Activated CD8-positive, alpha-beta T cell treated with anti-CD3 and anti-CD28 coated beads, Interleukin-2, amount 10 ng/mL, durations not matched to agents 7 days and 5 days (primary cell): ENCODE measurements at regions not wholly inside any gene's neighbourhood (a gene's known extent, or its start where the extent isn't known, plus 50 kb on each side); places are given as distances from the start of the nearest gene placed in this dataset.

ENCODE experiments used
- ATAC-seq: fragments of 150-1000 bp; cut with Tn5 transposase; one replicate; pipeline ENCODE4 v1.10.0; 2021; ENCODE audit warnings: moderate library complexity
- CTCF ChIA-PET: fragments of 350-600 bp; sonication (Branson Sonifier 250); formaldehyde crosslinking; loops from one replicate; lab custom pipeline; 2021; ENCODE audit warnings: antibody characterized with exemption; lab: Charles Lee
- POLR2A ChIA-PET: fragments of 350-600 bp; sonication (Branson Sonifier 250); formaldehyde crosslinking; loops from one replicate; lab custom pipeline; 2021; ENCODE audit warnings: antibody characterized with exemption; lab: Charles Lee
- DNase-seq: peaks from one replicate; pipeline ENCODE4 v3.0.0-alpha.2; 2020
- H3K27ac Mint-ChIP-seq: one replicate; pipeline ENCODE4 v1.8.0; 2021; ENCODE audit warnings: mild to moderate bottlenecking, mixed read lengths
- H3K27me3 Mint-ChIP-seq: one replicate; pipeline ENCODE4 v1.8.0; 2021; ENCODE audit warnings: low read depth, mixed read lengths
- H3K36me3 Mint-ChIP-seq: one replicate; pipeline ENCODE4 v1.8.0; 2021; ENCODE audit warnings: low read depth, mixed read lengths
- H3K4me1 Mint-ChIP-seq: one replicate; pipeline ENCODE4 v1.8.0; 2021; ENCODE audit warnings: low read depth, mixed read lengths
- H3K4me3 Mint-ChIP-seq: one replicate; pipeline ENCODE4 v1.8.0; 2021; ENCODE audit warnings: mild to moderate bottlenecking, mixed read lengths
- H3K9me3 Mint-ChIP-seq: one replicate; pipeline ENCODE4 v1.8.0; 2022; ENCODE audit warnings: mixed read lengths; ENCODE audit not compliant: insufficient read depth

DNA sequence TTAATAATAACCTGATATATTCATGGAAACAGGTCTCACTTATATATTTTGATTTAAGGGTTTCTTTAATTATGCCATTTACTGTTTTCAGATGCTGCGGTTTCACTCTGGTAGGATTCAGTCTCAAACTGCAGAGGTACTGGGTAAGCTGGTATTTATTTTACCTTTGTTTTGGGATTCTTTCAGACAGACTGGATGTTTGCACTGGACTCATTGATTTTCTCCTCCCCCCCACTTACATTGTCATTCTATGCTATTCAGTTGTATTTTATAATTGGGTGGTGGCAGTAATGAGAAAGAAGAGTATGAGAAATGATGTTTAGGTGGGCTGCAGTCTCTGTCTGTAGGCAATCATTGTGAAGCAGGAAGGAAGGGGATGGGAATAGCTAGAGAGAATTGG is 155.6 kb downstream of the AQP4 start:
- DNase-seq (no peak), ATAC-seq (no peak)
- POLR2A ChIA-PET: no interaction called here
- Mint-ChIP-seq H3K4me3 (no peak overlapping the region), H3K9me3 (no peaks in the 10 kb centered on the region), H3K27me3 (peaks cover 30% of the 10 kb centered on the region), H3K27ac (peak overlapping the region; percentile 2), H3K36me3 (no peaks in the 10 kb centered on the region), H3K4me1 (peaks cover 20% of the 10 kb centered on the region)
- CTCF ChIA-PET: interaction anchor here (1.4 kb wide), 2 partner anchors 61 to 89 kb away, joined by 4 read pairs; no protein-coding TSS in a partner anchor

DNA sequence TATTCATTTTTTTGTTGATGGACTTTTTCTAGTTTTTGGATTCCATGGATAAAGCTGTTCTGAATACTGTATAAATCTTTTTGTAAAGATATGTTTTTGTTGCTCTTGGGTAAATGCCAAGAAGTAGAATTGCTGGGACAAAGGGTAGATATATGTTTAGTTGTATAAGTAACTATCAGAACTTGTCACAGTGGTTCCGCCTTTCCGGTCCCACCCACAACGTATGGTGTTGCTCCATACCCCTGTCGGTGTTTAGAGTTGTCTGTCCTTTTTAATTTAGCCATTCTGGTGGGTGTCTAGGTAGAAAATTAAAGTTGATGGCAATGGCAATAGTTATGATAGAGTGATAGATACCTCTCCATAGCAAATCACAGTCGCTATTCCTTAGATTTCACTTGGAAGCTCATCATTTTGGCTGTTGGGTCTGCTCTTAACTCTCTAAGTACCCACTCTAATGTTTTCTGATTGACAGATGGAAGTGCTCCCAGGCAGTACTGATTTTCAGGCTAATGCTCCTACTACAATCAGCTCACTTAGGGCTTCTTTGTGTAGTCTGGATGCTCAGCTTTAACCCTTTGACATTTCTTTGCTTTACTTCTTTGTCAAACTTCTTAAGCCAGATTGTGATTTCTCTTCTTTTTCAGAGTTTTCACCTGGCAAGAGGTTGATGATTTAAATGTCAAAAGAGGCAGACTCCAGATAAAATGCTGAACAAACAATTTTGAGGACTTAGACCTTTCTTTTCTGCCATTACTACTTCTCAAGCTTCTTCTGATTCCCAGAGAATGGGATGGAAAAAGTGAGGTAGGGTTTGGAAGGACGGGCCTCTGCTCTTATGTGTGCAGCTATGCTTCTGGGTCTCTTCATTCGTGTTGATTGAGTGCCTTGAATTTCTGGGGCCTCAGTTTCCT is 156.4 kb downstream of the AQP4 start:
- no peak for ATAC-seq
- CTCF ChIA-PET: interaction anchor here (1.4 kb wide), 2 partner anchors 60 to 88 kb away, joined by 4 read pairs; no protein-coding TSS in a partner anchor
- no peaks in the 10 kb centered on the region for H3K36me3 Mint-ChIP-seq

DNA sequence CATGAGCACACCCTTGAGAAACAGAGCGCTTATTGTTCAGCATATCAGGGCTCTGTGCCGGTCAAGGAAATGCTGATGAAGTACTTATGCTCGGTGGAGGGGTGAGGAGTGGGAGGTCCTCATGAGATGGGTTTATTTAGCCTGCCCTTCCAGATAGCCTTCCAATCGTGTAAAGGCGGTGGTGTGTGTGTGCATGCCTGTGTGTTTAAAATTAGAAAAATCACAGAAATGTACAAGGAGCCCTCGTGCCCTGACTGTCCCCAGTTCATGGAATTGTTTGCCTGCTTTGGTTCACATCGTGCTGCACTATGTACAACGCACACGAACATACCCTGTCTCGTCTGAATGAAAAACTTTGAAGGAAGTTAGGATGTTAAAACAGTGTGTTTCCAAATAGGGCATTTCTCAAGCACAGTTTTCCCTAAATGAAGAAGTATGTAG is 158.6 kb downstream of the AQP4 start:
- no peak overlapping the region for H3K4me3 Mint-ChIP-seq
- no peaks in the 10 kb centered on the region for H3K9me3 Mint-ChIP-seq
- peaks cover 18% of the 10 kb centered on the region for H3K4me1 Mint-ChIP-seq
- no peak overlapping the region for H3K27ac Mint-ChIP-seq
- no peaks in the 10 kb centered on the region for H3K36me3 Mint-ChIP-seq
- DNase-seq: no peak
- ChIA-PET POLR2A (interaction anchor here (0.6 kb wide), 1 partner anchor 158 kb away, joined by 4 read pairs; no protein-coding TSS in a partner anchor), CTCF (no interaction called here)
- H3K27me3 Mint-ChIP-seq: peaks cover 22% of the 10 kb centered on the region
- ATAC-seq: no peak

More for the DNA sequence above, 156.4 kb downstream of the AQP4 start:
- no peak for DNase-seq
- Mint-ChIP-seq H3K9me3 (no peaks in the 10 kb centered on the region), H3K4me1 (peaks cover 16% of the 10 kb centered on the region), H3K4me3 (no peak overlapping the region), H3K27me3 (peaks cover 25% of the 10 kb centered on the region), H3K27ac (no peak overlapping the region)
- POLR2A ChIA-PET: no interaction called here

- DNase-seq: no peak
- POLR2A ChIA-PET: no interaction called here
- Mint-ChIP-seq H3K27me3 (peaks cover 22% of the 10 kb centered on the region), H3K27ac (no peak overlapping the region), H3K4me1 (peaks cover 15% of the 10 kb centered on the region), H3K36me3 (no peaks in the 10 kb centered on the region), H3K9me3 (no peaks in the 10 kb centered on the region), H3K4me3 (no peak overlapping the region)
- no peak for ATAC-seq
- CTCF ChIA-PET: no interaction called here
These were observed 157.4 kb upstream of the KCTD1 start for GRCh38 chr18:26705757-26706156.

DNA sequence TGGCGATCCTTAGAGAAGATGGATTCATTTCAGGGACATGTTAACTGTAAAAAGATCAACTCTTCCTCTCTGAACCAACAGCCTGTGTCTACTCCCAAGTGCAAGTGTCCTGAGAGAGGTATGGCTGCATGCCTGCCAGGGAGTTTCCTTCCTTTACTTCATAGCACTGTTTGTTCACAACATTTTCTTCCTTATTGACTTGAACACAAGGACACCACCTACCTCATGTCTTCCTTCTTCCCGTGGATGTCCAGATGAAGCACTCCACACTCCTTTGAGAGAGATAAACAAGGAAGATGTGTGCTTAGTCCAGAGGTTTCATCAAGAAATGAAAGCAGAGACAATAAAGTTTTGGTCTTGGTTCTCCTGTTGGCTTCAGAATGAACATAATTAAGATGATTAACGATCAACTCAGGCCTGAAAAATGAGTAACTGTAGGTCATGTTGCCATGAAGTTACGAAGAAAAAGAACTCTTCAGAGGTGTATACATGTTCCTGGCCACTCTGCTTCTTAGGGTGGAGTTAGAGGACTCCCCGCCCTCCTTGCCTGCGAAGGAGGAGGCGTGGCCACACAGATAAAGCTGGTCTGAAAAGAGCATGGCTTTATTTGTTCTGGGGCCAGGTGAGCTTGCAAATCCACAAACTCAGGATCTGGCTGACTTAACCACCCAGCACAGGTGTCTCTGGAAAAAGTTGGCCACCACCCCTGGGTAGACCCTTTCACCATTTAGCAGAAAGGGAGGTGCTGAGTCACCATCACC is 155.0 kb upstream of the KCTD1 start:
- ATAC-seq: no peak

GRCh38 chr18:26702086-26702485 is 153.7 kb upstream of the KCTD1 start:
- ChIA-PET POLR2A (no interaction called here), CTCF (no interaction called here)
- DNase-seq (no peak), ATAC-seq (no peak)
- H3K4me3 Mint-ChIP-seq: no peak overlapping the region
- no peaks in the 10 kb centered on the region for H3K9me3 Mint-ChIP-seq
- H3K27me3 Mint-ChIP-seq: peaks cover 13% of the 10 kb centered on the region
- H3K36me3 Mint-ChIP-seq: no peaks in the 10 kb centered on the region
- no peak overlapping the region for H3K27ac Mint-ChIP-seq
- H3K4me1 Mint-ChIP-seq: peaks cover 2% of the 10 kb centered on the region

More for the DNA sequence above, 155.0 kb upstream of the KCTD1 start:
- H3K27me3 Mint-ChIP-seq: peaks cover 19% of the 10 kb centered on the region
- no peaks in the 10 kb centered on the region for H3K9me3 Mint-ChIP-seq
- no peaks in the 10 kb centered on the region for H3K36me3 Mint-ChIP-seq
- H3K4me1 Mint-ChIP-seq: peaks cover 2% of the 10 kb centered on the region
- ChIA-PET POLR2A (no interaction called here), CTCF (no interaction called here)
- no peak for DNase-seq
- no peak overlapping the region for H3K27ac Mint-ChIP-seq
- H3K4me3 Mint-ChIP-seq: no peak overlapping the region

GRCh38 chr18:26700728-26701127 is 152.4 kb upstream of the KCTD1 start:
- Mint-ChIP-seq H3K4me1 (peaks cover 5% of the 10 kb centered on the region), H3K36me3 (no peaks in the 10 kb centered on the region), H3K27me3 (peaks cover 6% of the 10 kb centered on the region), H3K9me3 (no peaks in the 10 kb centered on the region), H3K27ac (no peak overlapping the region), H3K4me3 (no peak overlapping the region)
- ChIA-PET POLR2A (no interaction called here), CTCF (interaction anchor here (0.8 to 0.9 kb wide), 2 partner anchors 11 to 71 kb away, joined by 3 read pairs; no protein-coding TSS in a partner anchor)
- ATAC-seq: no peak
- no peak for DNase-seq

DNA sequence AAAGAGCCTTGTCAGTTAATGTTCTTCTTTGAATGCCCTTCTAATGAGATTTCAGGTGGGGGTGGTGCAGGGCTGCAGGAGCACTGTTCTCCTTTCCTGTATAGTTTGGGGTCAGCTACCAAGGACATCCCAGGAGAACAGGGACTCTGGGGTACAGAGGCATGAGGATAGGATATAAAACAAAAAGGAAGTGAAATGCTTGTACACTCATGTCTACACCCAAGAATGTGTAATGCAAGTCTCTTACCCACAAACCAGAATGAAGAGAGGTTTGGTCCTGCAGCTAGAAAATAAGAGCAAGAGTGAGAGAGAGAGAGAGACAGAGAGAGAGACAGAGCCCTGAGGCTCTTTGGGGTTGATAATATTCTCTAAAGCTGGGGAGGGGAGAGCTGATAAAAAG is 151.8 kb upstream of the KCTD1 start:
- Mint-ChIP-seq H3K9me3 (no peaks in the 10 kb centered on the region), H3K4me1 (peaks cover 5% of the 10 kb centered on the region), H3K4me3 (no peak overlapping the region), H3K36me3 (no peaks in the 10 kb centered on the region), H3K27me3 (peaks cover 6% of the 10 kb centered on the region), H3K27ac (no peak overlapping the region)
- no peak for ATAC-seq
- CTCF ChIA-PET: interaction anchor here (0.8 to 0.9 kb wide), 2 partner anchors 12 to 72 kb away, joined by 3 read pairs; no protein-coding TSS in a partner anchor
- POLR2A ChIA-PET: no interaction called here
- DNase-seq: no peak

DNA sequence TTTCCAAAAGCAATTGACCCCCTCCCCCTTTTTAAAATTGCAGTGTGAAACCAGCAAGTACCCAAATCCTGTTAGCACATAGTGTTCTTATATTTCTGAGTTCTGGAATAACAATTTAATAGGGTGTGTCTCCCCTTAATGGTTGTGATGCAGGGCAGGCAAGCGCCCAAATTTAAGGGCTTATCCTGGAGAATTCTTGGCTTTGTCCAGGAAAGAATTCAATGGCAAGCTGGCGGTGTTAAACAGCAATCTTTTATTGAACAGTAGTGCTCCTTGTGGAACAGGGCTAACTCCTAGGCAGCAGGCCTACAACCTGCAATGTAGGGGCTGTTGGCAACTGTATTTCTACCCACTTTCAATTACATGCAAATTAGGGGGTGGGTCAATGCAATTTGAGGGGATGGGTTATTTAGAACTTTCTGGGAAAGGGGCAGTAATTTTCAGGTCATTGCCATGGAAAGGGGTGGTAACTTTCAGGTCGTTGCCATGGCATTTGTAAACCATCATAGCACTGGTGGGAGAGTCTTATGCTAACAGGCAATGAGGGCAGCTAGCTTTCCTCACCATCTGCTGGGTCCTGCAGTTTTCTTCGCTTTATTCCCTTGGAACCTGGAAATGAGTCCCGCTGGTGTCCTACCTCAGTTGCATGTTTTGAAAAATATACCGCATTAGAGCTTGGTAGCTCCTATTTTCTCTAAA is 149.0 kb upstream of the KCTD1 start:
- Mint-ChIP-seq H3K36me3 (no peaks in the 10 kb centered on the region), H3K4me1 (peaks cover 2% of the 10 kb centered on the region), H3K27me3 (no peaks in the 10 kb centered on the region), H3K4me3 (no peak overlapping the region), H3K27ac (no peak overlapping the region), H3K9me3 (no peaks in the 10 kb centered on the region)
- ChIA-PET POLR2A (no interaction called here), CTCF (no interaction called here)
- DNase-seq: no peak
- no peak for ATAC-seq

- Mint-ChIP-seq H3K4me3 (no peak overlapping the region), H3K36me3 (no peaks in the 10 kb centered on the region), H3K9me3 (no peaks in the 10 kb centered on the region), H3K27ac (no peak overlapping the region), H3K27me3 (no peaks in the 10 kb centered on the region), H3K4me1 (peaks cover 2% of the 10 kb centered on the region)
- no peak for DNase-seq
- CTCF ChIA-PET: no interaction called here
- ATAC-seq: no peak
- POLR2A ChIA-PET: no interaction called here
These were observed 148.4 kb upstream of the KCTD1 start for GRCh38 chr18:26696786-26697185.

DNA sequence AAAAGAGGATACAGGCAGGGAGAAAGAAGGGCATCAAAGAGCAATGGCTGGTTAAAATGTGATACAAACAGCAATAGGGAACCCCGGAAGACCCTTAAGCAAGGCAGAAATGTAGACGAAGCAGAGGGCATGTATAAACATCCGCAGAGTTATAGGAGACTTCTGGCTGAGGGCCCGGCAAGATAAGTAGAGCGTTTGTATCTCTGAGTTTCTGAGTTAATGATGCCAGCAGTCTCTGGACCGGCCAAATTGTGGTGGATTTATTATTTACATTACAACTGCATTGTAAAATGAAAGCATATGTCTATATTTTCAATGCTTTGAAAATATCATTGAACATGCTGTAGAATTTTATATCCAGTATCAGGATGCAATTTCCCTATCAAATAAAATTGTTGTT is 148.0 kb upstream of the KCTD1 start:
- Mint-ChIP-seq H3K27ac (no peak overlapping the region), H3K4me3 (no peak overlapping the region), H3K27me3 (no peaks in the 10 kb centered on the region), H3K36me3 (no peaks in the 10 kb centered on the region), H3K4me1 (peaks cover 2% of the 10 kb centered on the region), H3K9me3 (no peaks in the 10 kb centered on the region)
- DNase-seq (no peak), ATAC-seq (no peak)
- ChIA-PET CTCF (no interaction called here), POLR2A (no interaction called here)
